ENCODE measurements at regions not wholly inside any gene's neighbourhood (a gene's known extent, or its start where the extent isn't known, plus 50 kb on each side); places are given as distances from the start of the nearest gene placed in this dataset.

DNA sequence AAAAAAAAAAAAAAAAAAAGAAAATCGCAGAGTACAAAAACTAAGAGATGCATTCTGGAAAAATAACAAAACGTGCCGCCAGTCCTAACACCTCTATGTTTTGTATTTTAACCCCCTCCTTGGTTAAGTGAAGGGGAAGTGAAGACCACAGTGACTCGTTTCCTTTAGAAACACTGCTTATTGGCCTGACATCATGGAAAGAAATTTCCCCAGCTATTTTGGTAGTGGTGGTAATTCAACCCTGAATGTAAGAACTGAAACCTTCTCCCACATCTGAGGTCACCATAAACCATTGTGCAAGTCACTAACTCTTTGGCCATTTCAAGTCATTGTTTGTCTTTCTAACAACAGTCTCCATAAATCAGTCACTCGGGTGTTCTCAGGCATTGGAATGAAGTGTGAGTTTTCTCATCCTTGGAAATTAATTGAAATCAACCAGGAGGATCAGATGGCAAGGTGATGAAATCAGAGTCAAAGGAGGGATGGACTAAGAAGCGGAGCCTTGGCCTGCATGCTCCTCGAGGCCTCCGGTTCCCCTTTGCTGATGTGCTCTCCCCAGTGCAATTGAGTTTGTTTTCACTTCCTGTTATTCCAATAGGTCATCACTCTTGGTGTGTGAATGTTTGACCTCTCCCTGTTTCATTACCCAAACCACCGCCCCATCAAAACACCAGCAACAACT, 443.9 kb downstream of the FGF9 start:
- TF ChIP-seq KLF10 (tag by site-specific recombination; IDR thresholded peaks at IDR 0.05) (no peak), ZNF530 (tag by site-specific recombination; IDR thresholded peaks at IDR 0.05; ENCODE audit: low read depth) (no peak), MZF1 (tag by site-specific recombination; IDR thresholded peaks at IDR 0.05; ENCODE audit: borderline replicate concordance) (no peak)
- TF ChIP-seq, protein P1, sequence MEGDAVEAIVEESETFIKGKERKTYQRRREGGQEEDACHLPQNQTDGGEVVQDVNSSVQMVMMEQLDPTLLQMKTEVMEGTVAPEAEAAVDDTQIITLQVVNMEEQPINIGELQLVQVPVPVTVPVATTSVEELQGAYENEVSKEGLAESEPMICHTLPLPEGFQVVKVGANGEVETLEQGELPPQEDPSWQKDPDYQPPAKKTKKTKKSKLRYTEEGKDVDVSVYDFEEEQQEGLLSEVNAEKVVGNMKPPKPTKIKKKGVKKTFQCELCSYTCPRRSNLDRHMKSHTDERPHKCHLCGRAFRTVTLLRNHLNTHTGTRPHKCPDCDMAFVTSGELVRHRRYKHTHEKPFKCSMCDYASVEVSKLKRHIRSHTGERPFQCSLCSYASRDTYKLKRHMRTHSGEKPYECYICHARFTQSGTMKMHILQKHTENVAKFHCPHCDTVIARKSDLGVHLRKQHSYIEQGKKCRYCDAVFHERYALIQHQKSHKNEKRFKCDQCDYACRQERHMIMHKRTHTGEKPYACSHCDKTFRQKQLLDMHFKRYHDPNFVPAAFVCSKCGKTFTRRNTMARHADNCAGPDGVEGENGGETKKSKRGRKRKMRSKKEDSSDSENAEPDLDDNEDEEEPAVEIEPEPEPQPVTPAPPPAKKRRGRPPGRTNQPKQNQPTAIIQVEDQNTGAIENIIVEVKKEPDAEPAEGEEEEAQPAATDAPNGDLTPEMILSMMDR (tag by site-specific recombination; IDR thresholded peaks at IDR 0.05) = no peak
